HK-2 (cell line): ENCODE measurements at regions not wholly inside any gene's neighbourhood (a gene's known extent, or its start where the extent isn't known, plus 50 kb on each side); places are given as distances from the start of the nearest gene placed in this dataset.
"Not testable (repeated sequence)": the region's sequence is repeated elsewhere in the genome, so short reads cannot be mapped to it uniquely, and the experiment has no call there.

ENCODE experiments used
- DNase-seq: peaks from one replicate; pipeline ENCODE4 v3.0.0-alpha.2; 2018; ENCODE audit not compliant: unreplicated experiment

- no peak for DNase-seq
Measured at GRCh38 chr6:80544976-80545722, 438.7 kb downstream of the BCKDHB start.

DNA sequence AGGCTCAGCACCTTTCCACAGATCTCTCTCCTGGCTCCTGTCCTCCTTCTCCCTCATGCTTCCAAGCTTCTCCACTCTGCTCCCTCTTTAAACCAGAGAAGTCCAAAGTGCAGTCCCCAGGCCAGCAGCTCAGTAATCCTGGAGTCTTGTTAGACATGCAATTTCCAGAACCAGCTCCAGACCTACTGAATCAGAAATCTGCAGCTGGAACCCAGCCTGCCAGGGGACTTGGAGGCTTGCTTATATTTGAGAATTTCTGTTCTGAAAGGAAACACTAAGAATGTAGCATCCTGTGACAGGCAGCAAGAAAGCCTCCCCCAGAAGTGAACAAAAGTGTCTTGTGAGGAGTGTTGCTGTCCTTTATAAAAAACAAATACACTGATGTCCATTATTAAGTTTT lies 438.1 kb downstream of the BCKDHB start:
- DNase-seq: no peak

- DNase-seq: peak; percentile 29
Measured at GRCh38 chr6:80543598-80544222, 437.2 kb downstream of the BCKDHB start.

DNA sequence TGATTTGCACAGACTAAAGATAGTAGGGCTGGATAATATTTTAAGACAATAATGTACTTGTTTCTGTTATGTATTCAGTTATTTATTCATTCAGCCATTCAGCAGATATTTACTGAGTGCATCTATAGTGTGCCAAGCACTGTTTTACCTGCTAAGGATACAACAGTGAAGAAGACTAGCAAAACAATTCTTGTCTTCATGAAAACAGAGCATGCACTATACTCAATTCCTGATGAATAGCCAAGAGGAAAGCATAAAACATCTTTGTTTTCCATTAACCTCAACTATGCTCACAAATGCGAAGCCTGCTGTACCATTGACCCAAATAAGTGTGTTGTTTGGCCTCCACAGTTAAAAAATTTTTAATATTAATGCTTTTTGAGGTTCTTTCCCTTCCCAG lies 436.7 kb downstream of the BCKDHB start:
- DNase-seq: no peak

DNA sequence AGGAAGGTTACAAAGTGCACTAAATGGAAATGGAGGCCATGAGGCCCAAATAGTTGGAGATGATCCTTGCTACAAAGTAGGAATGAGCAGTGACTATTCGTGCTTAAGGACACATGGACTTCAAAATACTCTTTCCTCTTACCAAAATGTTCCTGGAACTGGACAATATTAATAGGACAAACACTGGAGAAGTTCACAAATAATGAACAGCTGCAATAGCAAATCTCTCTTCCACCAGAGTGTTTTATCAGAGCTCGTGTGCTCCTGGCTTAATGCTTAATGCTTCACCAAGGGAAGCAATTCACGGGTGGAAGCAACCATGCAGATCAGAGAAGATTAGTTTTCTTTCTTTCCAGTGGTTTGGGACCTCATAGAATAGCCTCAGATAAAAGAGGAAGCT lies 435.4 kb downstream of the BCKDHB start:
- no peak for DNase-seq

GRCh38 chr6:80541181-80541580 lies 434.7 kb downstream of the BCKDHB start:
- DNase-seq: peak; percentile 36

DNA sequence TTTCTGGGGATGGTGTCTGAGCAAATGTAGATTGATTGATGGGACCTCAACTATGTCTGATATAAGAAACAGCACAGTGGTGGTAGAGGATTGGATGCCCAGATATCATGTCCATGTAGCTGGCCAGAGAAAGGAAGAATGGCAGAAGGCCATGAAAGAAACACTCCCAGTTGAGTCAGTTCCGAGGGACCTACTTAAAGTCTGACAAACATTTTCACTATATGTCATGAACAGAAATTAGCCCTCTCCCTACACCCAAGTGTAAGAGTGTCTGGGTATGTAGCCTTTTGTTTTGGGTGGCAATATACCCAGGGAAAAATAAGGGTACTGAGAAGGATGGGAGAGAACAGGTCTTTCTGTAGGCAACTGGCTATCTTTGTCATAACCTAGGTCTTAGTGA lies 434.2 kb downstream of the BCKDHB start:
- DNase-seq: no peak

- DNase-seq: no peak
Measured at GRCh38 chr6:80537118-80537972, 430.9 kb downstream of the BCKDHB start.

DNA sequence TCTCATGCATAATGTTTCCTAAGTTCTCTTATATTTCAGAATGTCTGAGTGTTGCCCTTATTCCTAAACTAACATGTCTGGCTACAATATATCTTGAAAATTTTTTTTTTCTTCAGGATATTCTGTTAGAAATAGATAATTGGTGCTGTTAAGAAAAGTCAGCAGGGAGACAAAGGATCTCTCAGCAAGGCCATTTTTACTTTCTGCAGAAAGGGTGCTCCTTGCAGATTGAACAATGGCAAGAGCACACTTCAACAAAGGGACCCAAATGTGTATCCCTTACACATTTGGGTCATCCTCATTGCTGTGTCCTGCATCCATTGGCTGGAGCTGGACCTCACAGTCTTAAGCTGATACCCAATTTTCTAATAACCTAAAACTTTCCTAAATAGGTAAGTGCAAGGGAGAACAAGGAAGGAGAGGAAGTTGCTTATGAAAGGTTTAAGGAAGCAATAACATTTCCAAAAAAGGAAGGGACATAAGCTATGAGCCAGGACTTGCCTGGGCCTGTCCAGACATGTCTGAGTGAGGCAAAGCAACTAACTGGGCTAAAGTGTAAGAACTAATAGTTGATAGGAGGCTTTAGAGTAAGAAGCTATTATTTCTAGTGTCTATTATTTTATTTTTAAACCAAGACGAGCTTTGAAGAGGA lies 429.6 kb downstream of the BCKDHB start:
- no peak for DNase-seq

DNA sequence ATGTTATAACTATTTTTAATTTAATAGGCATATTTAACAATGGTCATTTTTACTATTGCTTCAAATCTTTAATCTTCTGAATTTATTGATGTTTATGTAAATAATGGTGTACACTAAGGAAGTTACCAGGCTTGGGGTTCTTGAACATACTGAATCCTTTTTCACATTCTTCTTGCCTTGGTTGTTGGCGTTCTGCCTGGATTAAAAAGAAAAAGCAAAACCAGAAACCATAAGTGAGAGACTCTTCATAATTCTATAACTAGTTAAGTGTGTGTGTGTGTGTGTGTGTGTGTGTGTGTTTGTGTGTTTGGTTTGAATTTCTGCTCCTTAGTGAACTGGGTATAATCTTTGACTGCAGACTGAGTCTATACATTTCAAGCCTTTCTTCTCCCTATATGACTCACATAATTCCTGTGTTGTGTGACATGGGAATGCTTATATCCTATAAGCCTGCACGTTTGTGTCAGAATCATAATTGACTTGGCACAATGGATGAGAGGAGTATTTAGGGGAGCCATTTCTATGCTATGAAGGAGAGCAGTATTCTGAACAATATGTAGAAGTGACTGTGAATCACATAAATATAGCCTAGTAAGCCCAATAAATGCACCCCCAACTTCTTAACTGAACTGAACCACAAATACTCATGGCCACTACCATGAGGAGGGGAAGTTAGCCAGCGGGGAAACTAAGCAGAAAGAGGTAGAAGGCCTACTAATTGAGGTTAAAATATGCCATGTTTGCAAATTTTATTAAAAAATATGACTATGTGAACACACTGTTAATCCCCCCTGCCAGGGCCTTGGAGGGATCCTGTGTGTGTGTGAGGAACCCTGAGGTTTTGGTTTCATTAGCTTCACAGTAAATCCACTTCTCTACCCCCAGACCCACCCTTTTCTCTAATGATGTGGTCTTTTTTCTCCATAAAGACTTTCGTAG lies 425.5 kb downstream of the BCKDHB start:
- no peak for DNase-seq

- no peak for DNase-seq
Measured at GRCh38 chr6:80530103-80530502, 423.6 kb downstream of the BCKDHB start.

DNA sequence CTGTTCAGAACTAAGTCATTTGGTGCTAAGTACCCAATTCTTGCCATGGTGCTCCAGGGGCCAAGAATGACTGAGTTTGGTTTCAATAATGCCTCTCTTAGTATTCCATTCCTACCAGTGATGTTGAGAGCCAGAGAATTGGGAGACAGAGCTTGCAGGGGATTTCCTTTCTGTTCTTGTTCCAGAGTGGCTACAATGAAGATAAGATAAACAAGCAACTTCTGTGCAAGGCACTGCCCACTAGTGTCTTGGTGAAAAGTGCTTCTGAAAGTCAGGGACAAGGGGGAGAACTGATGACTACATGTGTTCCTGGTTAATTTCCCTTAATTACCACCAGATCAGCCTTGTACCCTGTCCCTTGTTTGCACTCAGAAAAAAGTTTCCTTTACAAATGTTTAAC lies 421.6 kb downstream of the BCKDHB start:
- DNase-seq: no peak

DNA sequence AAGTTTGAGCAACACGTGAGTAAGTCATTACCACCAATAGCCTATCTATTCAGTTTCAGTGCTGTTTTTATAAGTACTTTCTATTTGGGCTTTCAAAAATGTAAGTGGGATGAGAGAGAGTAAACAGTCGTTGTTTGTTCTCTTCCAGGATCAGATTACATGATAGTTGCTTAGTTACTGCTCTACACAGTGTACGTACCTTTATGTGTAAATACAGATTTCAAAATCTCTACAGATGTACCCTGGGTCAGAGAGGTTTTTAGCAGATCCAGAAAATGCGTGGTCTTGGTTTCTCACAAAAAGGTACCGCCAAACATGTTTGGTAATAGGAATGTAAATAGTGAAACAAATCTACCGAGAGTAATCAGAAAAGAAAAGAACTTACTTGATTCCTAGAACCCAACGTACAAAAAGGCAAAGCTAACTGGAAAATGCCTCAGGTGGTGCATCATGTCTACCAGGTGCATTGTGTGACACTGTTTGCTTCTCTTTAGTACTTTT lies 421.1 kb downstream of the BCKDHB start:
- no peak for DNase-seq

DNA sequence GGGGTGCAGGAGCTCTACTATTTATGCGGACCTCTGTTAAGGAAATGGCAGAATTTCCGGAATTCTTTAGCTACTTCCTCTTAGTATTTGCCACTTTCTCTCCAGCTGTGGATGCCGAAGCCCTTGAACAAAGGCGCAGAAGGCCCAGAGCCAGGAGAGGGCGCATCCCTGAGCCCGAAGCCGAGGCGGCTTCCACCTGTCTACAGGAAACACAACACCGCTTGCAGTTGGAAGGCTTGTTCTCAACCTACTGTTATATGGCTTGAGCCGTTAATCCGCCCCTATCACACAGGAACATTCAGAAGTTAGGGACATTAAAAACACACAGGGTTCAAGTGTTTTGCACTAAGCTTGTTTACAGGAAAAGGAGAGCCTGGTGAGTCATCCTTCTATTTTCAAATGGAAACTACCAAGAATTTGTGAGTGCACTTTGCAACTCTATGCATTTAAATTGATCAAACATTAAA lies 417.1 kb downstream of the BCKDHB start:
- DNase-seq: no peak

GRCh38 chr6:80523010-80523409 lies 416.5 kb downstream of the BCKDHB start:
- DNase-seq: no peak

DNA sequence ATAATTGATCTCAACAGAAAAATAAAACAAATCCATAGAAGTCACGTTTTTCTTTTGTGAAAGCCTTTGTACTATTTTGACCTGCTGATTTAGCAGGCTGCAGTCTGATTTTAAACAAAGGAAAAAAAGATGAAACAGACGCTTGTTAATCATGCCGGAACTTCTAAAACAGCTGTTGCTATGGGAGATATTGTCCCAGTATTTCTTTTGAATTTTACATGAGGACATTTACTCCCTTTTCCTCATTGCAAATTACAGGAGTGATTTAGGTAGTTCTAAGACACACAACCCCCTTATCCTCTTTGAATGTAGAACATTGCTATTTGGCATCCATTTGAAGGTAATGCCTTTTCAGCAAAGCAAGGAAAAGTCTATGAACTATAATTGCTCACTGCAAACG lies 416.1 kb downstream of the BCKDHB start:
- DNase-seq: no peak

GRCh38 chr6:80519811-80520594 lies 413.5 kb downstream of the BCKDHB start:
- DNase-seq: no peak

DNA sequence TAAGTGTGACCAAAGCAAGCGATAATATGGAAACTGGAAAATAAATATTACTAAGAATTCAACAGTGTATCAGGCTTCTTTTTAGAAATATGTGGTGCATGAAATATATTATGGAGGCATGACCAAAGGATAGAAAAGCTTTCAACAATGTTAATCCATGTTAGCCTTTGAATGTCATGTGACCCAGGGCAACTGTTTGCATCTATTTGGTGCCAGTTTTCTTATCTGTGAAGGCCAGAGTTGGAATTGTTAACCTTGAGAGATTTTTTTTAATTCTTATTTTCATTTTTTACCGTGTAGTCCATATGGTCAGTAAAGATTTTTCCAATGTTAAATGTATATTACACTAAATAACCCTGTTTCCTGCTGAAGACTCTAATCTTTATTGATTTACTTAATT lies 411.1 kb downstream of the BCKDHB start:
- DNase-seq: no peak

DNA sequence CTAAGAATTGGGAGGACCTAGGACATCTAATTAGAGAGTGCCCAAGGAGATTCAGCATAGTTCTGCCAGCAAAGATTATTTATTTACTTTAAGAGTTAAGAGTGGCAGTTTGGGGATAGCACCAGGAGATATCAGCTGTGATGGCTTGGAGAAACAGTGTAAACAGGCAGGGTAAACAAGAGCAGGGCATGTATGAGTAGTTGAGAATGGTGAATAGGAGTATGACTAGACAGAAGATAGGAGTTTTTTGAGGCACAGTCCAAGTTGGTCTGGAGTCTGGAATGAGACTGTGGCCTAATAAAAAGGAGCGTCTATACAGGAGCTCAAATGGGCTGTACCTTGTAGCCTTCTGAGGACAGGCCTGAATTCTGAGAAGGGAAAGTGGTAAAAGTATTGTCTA lies 404.1 kb downstream of the BCKDHB start:
- DNase-seq: not testable (repeated sequence)
